OCI-LY1 (cell line): ENCODE measurements at regions not wholly inside any gene's neighbourhood (a gene's known extent, or its start where the extent isn't known, plus 50 kb on each side); places are given as distances from the start of the nearest gene placed in this dataset.

Source experiments
- CTCF ChIP-seq: fragments of 200-600 bp; sonication (generic), shearing (Covaris generic); IDR thresholded peaks from 2 replicates; pipeline ENCODE4 v1.5.1; 2017; ENCODE audit warnings: mild to moderate bottlenecking, antibody characterized with exemption, low read length, moderate library complexity, mixed read lengths
- EZH2 ChIP-seq: fragments of 200-600 bp; sonication (generic), shearing (Covaris generic); IDR thresholded peaks from 2 replicates; pipeline ENCODE4 v1.8.0; 2017; ENCODE audit warnings: borderline replicate concordance, mixed run types, mild to moderate bottlenecking, antibody characterized with exemption, low read length, moderate library complexity, mixed read lengths

- no peak for TF ChIP-seq CTCF
- no peak for TF ChIP-seq EZH2
Measured at GRCh38 chr15:35774653-35775052, 228.7 kb upstream of the DPH6 start.
